Right atrium auricular region (tissue), 2 donors: ENCODE measurements at regions not wholly inside any gene's neighbourhood (a gene's known extent, or its start where the extent isn't known, plus 50 kb on each side); places are given as distances from the start of the nearest gene placed in this dataset.

Experiments
- DNase-seq: peaks from one replicate; pipeline ENCODE4 v3.0.0-alpha.2; 2019; ENCODE audit warnings: low spot score
- H3K27ac ChIP-seq, 2 donors: fragments of 200-600 bp; sonication (generic); 1 replicate in 1 of 2; 2 replicates in 1 of 2; pipeline ENCODE4 v1.5.1; 2016 to 2019
- H3K27me3 ChIP-seq, 2 donors: fragments of 200-600 bp; sonication (generic); one replicate each; pipeline versions ENCODE4 v1.5.1 to v1.6.0; 2017 to 2019
- H3K36me3 ChIP-seq: fragments of 200-600 bp; sonication (generic); one replicate; pipeline ENCODE4 v1.5.1; 2016
- H3K4me1 ChIP-seq, 2 donors: fragments of 200-600 bp; sonication (generic); one replicate each; pipeline versions ENCODE4 v1.5.1 to v1.6.0; 2017 to 2019
- H3K4me3 ChIP-seq, 2 donors: fragments of 200-600 bp; sonication (generic); 1 replicate in 1 of 2; 2 replicates in 1 of 2; pipeline ENCODE4 v1.5.1; 2017 to 2019; ENCODE audit warnings: mild to moderate bottlenecking in 1 of 2, moderate library complexity in 1 of 2
- H3K9me3 ChIP-seq, 2 donors: fragments of 200-600 bp; sonication (generic); one replicate each; pipeline ENCODE4 v1.5.1; 2019
- CTCF ChIP-seq, 2 donors: fragments of 200-600 bp; sonication (generic); IDR thresholded peaks; one replicate each; pipeline ENCODE4 v1.5.1; 2019; ENCODE audit warnings: antibody characterized with exemption in 2 of 2

- DNase-seq: no peak
- no peak overlapping the region for H3K27ac ChIP-seq
- H3K9me3 ChIP-seq: no peaks in the 10 kb centered on the region
- TF ChIP-seq CTCF (IDR thresholded peaks at IDR 0.05): no peak
- H3K27me3 ChIP-seq: no peaks in the 10 kb centered on the region
- no peak overlapping the region for H3K4me3 ChIP-seq
- H3K4me1 ChIP-seq: no peaks in the 10 kb centered on the region
- H3K36me3 ChIP-seq: no peaks in the 10 kb centered on the region
Observed at GRCh38 chr9:103839197-103839596, 254.9 kb upstream of the SMC2 start.

- H3K9me3 ChIP-seq: no peaks in the 10 kb centered on the region
- no peak for DNase-seq
- no peak overlapping the region for H3K4me3 ChIP-seq
- no peak overlapping the region for H3K27ac ChIP-seq
- no peaks in the 10 kb centered on the region for H3K27me3 ChIP-seq
- no peak for TF ChIP-seq CTCF (IDR thresholded peaks at IDR 0.05)
- no peaks in the 10 kb centered on the region for H3K4me1 ChIP-seq
- no peaks in the 10 kb centered on the region for H3K36me3 ChIP-seq
Observed at GRCh38 chr9:103867886-103868285, 226.2 kb upstream of the SMC2 start.

- Histone ChIP-seq H3K36me3 (no peaks in the 10 kb centered on the region), H3K27ac (no peak overlapping the region), H3K9me3 (no peaks in the 10 kb centered on the region), H3K4me1 (no peaks in the 10 kb centered on the region), H3K27me3 (no peaks in the 10 kb centered on the region), H3K4me3 (no peak overlapping the region)
- DNase-seq: no peak
- no peak for TF ChIP-seq CTCF (IDR thresholded peaks at IDR 0.05)
Observed at GRCh38 chr9:103872811-103873210, 221.3 kb upstream of the SMC2 start.

- TF ChIP-seq CTCF (IDR thresholded peaks at IDR 0.05): peak in 1 of 2 donors; percentile 30
- H3K4me1 ChIP-seq: no peaks in the 10 kb centered on the region
- H3K4me3 ChIP-seq: no peak overlapping the region
- H3K27me3 ChIP-seq: no peaks in the 10 kb centered on the region
- no peak for DNase-seq
- no peaks in the 10 kb centered on the region for H3K36me3 ChIP-seq
- H3K27ac ChIP-seq: no peak overlapping the region
- H3K9me3 ChIP-seq: no peaks in the 10 kb centered on the region
Observed at GRCh38 chr9:103881419-103881818, 212.7 kb upstream of the SMC2 start.

- DNase-seq: no peak
- Histone ChIP-seq H3K27ac (no peak overlapping the region), H3K27me3 (no peaks in the 10 kb centered on the region), H3K4me3 (no peak overlapping the region), H3K36me3 (no peaks in the 10 kb centered on the region), H3K4me1 (no peaks in the 10 kb centered on the region), H3K9me3 (no peaks in the 10 kb centered on the region)
- no peak for TF ChIP-seq CTCF (IDR thresholded peaks at IDR 0.05)
Observed at GRCh38 chr9:103889989-103890388, 204.1 kb upstream of the SMC2 start.

GRCh38 chr9:103894184-103894583 lies 199.9 kb upstream of the SMC2 start:
- Histone ChIP-seq H3K27ac (no peak overlapping the region), H3K4me1 (no peaks in the 10 kb centered on the region), H3K9me3 (no peaks in the 10 kb centered on the region), H3K27me3 (no peaks in the 10 kb centered on the region), H3K36me3 (no peaks in the 10 kb centered on the region), H3K4me3 (no peak overlapping the region)
- no peak for TF ChIP-seq CTCF (IDR thresholded peaks at IDR 0.05)
- DNase-seq: no peak
